ENCODE measurements at regions not wholly inside any gene's neighbourhood (a gene's known extent, or its start where the extent isn't known, plus 50 kb on each side); places are given as distances from the start of the nearest gene placed in this dataset.

GRCh38 chr7:120053390-120053961 lies 219.5 kb upstream of the KCND2 start:
- no peak for DNase-seq (ENCODE audit: low spot score)
- in situ Hi-C loops (cut with MboI; ENCODE audit: low pct_unique_long_range_greater_than_20kb, low sequenced_read_pairs, unreplicated experiment) = no loop called here
- no peak for TF ChIP-seq CTCF (IDR thresholded peaks at IDR 0.05; ENCODE audit: extremely low read depth, insufficient read depth, missing control alignments)

- no peak for DNase-seq (ENCODE audit: low spot score)
These were observed 218.4 kb upstream of the KCND2 start for GRCh38 chr7:120054376-120055100.

GRCh38 chr7:120055300-120055699 lies 217.7 kb upstream of the KCND2 start:
- in situ Hi-C loops (cut with MboI; ENCODE audit: low pct_unique_long_range_greater_than_20kb, low sequenced_read_pairs, unreplicated experiment) = no loop called here
- DNase-seq (ENCODE audit: low spot score) = no peak
- no peak for TF ChIP-seq CTCF (IDR thresholded peaks at IDR 0.05; ENCODE audit: extremely low read depth, insufficient read depth, missing control alignments)

More at GRCh38 chr7:120054376-120055100, 218.4 kb upstream of the KCND2 start:
- no peak for TF ChIP-seq CTCF (IDR thresholded peaks at IDR 0.05; ENCODE audit: extremely low read depth, insufficient read depth, missing control alignments)
- in situ Hi-C loops (cut with MboI; ENCODE audit: low pct_unique_long_range_greater_than_20kb, low sequenced_read_pairs, unreplicated experiment) = no loop called here

- TF ChIP-seq CTCF (IDR thresholded peaks at IDR 0.05; ENCODE audit: extremely low read depth, insufficient read depth, missing control alignments) = no peak
- no peak for DNase-seq (ENCODE audit: low spot score)
- in situ Hi-C loops (cut with MboI; ENCODE audit: low pct_unique_long_range_greater_than_20kb, low sequenced_read_pairs, unreplicated experiment) = no loop called here
These were observed 216.7 kb upstream of the KCND2 start for GRCh38 chr7:120056227-120056626.

GRCh38 chr7:120059641-120060040 lies 213.3 kb upstream of the KCND2 start:
- no peak for DNase-seq (ENCODE audit: low spot score)
- in situ Hi-C loops (cut with MboI; ENCODE audit: low pct_unique_long_range_greater_than_20kb, low sequenced_read_pairs, unreplicated experiment) = no loop called here
- no peak for TF ChIP-seq CTCF (IDR thresholded peaks at IDR 0.05; ENCODE audit: extremely low read depth, insufficient read depth, missing control alignments)

- DNase-seq (ENCODE audit: low spot score) = no peak
These were observed 212.7 kb upstream of the KCND2 start for GRCh38 chr7:120060281-120060680.

More at GRCh38 chr7:120060281-120060680, 212.7 kb upstream of the KCND2 start:
- no peak for TF ChIP-seq CTCF (IDR thresholded peaks at IDR 0.05; ENCODE audit: extremely low read depth, insufficient read depth, missing control alignments)
- in situ Hi-C loops (cut with MboI; ENCODE audit: low pct_unique_long_range_greater_than_20kb, low sequenced_read_pairs, unreplicated experiment) = no loop called here

Data from GM13977 (cell line).